ENCODE measurements at regions not wholly inside any gene's neighbourhood (a gene's known extent, or its start where the extent isn't known, plus 50 kb on each side); places are given as distances from the start of the nearest gene placed in this dataset.

DNA sequence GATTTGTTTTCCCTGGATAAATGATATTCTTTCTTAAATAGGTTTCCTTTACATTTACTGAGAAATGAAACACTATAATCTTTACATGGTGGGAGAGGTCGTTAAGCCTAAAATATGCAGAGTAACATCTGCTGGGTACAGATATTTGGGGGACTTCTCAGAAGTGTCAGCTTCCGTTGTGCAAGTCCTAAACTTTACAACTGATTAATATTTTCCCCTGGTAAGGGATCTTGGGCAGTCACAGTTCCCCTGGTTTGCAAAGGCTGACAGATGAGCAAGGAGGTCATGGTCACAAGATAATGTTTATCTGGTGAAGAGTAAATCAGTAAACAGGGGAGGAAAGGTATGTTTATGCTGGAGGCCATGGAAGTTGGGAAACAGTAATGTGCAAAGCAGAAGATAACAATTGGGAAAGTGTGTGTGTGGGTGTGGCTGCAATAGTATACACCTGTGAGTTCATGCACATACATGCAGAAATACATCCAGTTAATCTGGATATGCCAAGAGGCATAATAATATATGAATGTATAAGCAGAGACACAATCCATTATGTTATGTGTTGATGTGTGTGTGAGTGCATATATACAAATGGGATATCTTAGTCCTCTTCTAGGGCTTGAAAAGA, 508.2 kb upstream of the FAM241A start:
- ChIA-PET CTCF (interaction anchor here (1.4 kb wide), 1 partner anchor 14 kb away, joined by 3 read pairs; no protein-coding TSS in a partner anchor), POLR2A (no interaction called here)
- TF ChIP-seq, protein P1, sequence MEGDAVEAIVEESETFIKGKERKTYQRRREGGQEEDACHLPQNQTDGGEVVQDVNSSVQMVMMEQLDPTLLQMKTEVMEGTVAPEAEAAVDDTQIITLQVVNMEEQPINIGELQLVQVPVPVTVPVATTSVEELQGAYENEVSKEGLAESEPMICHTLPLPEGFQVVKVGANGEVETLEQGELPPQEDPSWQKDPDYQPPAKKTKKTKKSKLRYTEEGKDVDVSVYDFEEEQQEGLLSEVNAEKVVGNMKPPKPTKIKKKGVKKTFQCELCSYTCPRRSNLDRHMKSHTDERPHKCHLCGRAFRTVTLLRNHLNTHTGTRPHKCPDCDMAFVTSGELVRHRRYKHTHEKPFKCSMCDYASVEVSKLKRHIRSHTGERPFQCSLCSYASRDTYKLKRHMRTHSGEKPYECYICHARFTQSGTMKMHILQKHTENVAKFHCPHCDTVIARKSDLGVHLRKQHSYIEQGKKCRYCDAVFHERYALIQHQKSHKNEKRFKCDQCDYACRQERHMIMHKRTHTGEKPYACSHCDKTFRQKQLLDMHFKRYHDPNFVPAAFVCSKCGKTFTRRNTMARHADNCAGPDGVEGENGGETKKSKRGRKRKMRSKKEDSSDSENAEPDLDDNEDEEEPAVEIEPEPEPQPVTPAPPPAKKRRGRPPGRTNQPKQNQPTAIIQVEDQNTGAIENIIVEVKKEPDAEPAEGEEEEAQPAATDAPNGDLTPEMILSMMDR (IDR thresholded peaks at IDR 0.05; ENCODE audit: control extremely low read depth, extremely low read depth, low read depth, missing control alignments), result no peak

DNA sequence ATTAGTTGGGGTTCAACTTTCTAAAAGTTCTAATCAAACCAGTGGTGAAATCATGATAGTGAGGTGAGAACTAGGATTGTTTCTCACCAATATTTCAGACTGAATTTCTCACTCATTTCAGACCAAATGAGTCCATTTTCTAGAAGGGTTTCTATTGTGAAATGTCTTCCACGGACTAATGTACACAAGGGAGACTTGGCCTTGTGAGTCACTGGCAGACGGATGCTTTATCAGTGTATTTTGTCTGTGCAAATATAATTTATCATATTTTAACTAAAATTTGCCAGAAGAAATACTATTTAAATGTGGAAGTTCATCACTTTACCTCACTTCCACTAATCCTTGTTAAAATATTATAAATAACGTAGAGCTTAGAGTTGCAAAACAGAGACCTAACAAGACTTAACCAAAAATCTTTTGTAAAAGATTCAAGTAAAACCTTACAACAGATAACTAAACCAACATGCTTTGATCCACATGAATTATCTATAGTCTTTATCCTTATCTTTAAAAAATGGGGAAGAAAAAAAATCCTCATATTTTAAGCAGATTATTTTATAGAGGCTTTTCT, 506.0 kb upstream of the FAM241A start:
- POLR2A ChIA-PET, result no interaction called here
- CTCF ChIA-PET, result no interaction called here
- no peak for DNase-seq (ENCODE audit: extremely low spot score)
- TF ChIP-seq, protein P1 (IDR thresholded peaks at IDR 0.05; ENCODE audit: control extremely low read depth, extremely low read depth, low read depth, missing control alignments), result no peak

More for the DNA sequence above, 508.2 kb upstream of the FAM241A start:
- no peak for DNase-seq (ENCODE audit: extremely low spot score)

DNA sequence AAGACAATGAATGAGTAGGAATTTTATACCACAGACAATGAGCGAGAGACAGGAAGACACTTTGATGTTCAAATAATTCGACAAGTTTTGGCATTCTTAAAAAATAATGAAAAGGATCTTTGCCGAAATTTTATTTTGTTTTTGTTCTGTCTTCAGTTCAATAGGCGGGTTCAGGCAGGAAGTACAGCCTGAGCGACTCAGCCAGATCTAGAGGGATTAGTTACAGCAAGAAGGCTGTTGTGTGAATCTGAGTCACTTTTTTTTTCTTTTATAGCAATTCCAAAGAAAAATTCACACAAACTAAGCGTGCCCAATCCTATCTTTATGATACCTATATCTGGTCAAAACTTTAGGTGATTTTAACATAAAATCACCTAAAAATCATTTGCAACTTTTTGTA, 505.4 kb upstream of the FAM241A start:
- DNase-seq (ENCODE audit: extremely low spot score), result no peak
- POLR2A ChIA-PET, result no interaction called here
- TF ChIP-seq, protein P1 (IDR thresholded peaks at IDR 0.05; ENCODE audit: control extremely low read depth, extremely low read depth, low read depth, missing control alignments), result no peak
- CTCF ChIA-PET, result no interaction called here

DNA sequence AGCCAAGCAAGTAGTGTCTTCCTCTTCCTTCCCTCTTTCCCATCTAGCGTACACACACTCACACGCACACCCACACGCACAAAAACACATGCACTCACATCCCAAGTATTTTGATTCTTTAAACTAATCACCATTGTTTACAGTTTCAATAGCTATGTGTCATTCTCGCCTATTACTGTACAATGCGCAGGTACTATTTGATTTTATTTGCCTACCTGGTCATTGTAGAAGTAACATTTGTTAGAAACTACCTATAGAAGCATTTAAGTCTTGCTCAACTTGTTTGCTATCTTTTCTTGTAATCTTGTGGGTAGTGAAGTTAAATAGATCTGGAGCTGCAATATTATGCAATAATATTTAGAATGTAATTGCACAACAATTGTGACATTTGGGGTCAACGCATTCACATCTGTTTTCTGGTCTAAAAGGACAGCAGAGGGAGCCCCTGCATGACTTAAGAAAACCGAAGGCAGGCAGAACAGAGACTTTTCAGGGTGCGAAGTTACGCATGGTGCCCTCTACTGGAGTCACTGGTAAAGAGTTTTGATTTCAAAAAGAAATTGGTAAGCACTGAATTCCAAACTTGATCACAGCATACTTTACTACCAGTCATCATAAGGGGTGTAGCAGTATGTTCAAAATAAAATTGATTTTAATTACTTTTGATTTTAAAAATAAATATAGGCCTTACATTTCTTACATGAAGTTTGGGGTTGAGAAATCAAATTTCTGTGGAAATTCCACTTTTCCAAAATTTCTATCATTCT, 503.3 kb upstream of the FAM241A start:
- DNase-seq (ENCODE audit: extremely low spot score), result peak; percentile 53
- TF ChIP-seq, protein P1 (IDR thresholded peaks at IDR 0.05; ENCODE audit: control extremely low read depth, extremely low read depth, low read depth, missing control alignments), result peak; percentile 75
- ChIA-PET POLR2A (no interaction called here), CTCF (interaction anchor here (0.8 to 2.1 kb wide), 12 partner anchors 10 to 411 kb away, joined by 3 to 15 read pairs (median 4); no protein-coding TSS in a partner anchor)

DNA sequence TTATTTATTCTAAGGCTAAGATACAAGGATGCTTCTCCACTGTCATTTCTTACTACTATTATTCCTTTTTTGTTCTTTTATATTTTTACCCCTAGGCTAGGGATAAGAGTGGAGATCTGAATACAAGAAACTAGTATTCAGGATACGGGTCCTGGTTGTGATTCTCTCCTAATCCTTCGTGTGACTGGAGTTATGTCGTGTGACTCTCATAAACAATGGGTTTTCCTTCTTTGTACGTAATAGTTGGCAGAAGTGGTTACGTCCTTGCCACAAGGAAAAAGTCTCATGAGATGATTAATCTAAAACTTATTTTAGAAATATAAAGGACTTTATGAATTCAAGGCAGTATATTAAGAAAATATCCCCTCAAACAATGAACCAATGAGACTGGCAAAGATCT, 497.2 kb upstream of the FAM241A start:
- no peak for DNase-seq (ENCODE audit: extremely low spot score)
- ChIA-PET CTCF (no interaction called here), POLR2A (no interaction called here)
- TF ChIP-seq, protein P1 (IDR thresholded peaks at IDR 0.05; ENCODE audit: control extremely low read depth, extremely low read depth, low read depth, missing control alignments), result no peak

DNA sequence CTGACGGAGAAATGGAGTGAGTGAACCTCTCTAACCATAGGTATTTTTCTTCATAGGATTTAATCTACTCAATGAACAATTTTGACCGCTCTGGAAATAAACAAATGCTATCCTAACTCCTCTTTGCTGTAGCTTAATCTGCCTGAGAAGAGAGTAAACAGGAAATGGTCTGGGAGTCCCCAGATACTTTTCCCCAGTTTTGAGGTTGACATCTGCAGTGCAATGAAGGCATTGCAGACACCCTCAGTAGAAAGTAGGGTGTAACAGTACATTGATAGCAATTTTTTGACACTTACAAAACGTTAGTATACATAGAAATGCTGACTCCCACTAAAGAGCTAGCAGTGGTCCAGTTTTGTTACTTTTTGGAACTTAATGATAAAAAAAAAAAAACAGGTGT, 495.9 kb upstream of the FAM241A start:
- no peak for DNase-seq (ENCODE audit: extremely low spot score)
- TF ChIP-seq, protein P1 (IDR thresholded peaks at IDR 0.05; ENCODE audit: control extremely low read depth, extremely low read depth, low read depth, missing control alignments), result no peak
- ChIA-PET CTCF (interaction anchor here (0.8 kb wide), 1 partner anchor 283 kb away, joined by 3 read pairs; no protein-coding TSS in a partner anchor), POLR2A (no interaction called here)
